ENCODE measurements at regions not wholly inside any gene's neighbourhood (a gene's known extent, or its start where the extent isn't known, plus 50 kb on each side); places are given as distances from the start of the nearest gene placed in this dataset.
"Not testable (repeated sequence)": the region's sequence is repeated elsewhere in the genome, so short reads cannot be mapped to it uniquely, and the experiment has no call there.

GRCh38 chr20:30593572-30593971 is 663.9 kb upstream of the DEFB115 start:
- no peaks in the 10 kb centered on the region for H3K27me3 ChIP-seq (ENCODE audit: insufficient read depth, low read depth, severe bottlenecking)
- TF ChIP-seq, protein P1, sequence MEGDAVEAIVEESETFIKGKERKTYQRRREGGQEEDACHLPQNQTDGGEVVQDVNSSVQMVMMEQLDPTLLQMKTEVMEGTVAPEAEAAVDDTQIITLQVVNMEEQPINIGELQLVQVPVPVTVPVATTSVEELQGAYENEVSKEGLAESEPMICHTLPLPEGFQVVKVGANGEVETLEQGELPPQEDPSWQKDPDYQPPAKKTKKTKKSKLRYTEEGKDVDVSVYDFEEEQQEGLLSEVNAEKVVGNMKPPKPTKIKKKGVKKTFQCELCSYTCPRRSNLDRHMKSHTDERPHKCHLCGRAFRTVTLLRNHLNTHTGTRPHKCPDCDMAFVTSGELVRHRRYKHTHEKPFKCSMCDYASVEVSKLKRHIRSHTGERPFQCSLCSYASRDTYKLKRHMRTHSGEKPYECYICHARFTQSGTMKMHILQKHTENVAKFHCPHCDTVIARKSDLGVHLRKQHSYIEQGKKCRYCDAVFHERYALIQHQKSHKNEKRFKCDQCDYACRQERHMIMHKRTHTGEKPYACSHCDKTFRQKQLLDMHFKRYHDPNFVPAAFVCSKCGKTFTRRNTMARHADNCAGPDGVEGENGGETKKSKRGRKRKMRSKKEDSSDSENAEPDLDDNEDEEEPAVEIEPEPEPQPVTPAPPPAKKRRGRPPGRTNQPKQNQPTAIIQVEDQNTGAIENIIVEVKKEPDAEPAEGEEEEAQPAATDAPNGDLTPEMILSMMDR (IDR thresholded peaks at IDR 0.05; ENCODE audit: low read depth, low read length): no peak
- no peaks in the 10 kb centered on the region for H3K36me3 ChIP-seq
- no peak for DNase-seq
- H3K4me3 ChIP-seq (ENCODE audit: low read depth, low read length): no peak overlapping the region
- H3K9me3 ChIP-seq (ENCODE audit: severe bottlenecking): no peaks in the 10 kb centered on the region
- H3K27ac ChIP-seq: no peak overlapping the region

DNA sequence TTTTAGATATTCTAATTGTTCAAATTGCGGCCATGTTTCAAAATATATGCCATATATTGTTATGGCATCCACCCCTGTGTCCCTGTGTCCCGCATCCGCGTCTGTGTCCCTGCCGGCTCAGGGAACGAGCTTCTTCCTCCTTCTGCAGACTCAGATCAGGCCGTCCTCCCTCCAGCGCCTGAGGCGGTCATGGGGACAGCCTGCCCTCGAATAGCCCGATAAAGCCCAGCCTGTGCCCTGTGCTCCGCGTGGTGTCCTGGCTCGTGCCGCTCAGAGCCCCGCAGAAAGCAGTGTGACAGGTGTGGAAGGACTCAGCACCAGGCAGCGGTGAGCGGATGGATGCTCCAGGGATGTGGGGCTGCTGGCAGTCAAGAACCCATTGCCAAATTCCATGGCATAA is 663.4 kb upstream of the DEFB115 start:
- no peaks in the 10 kb centered on the region for H3K27me3 ChIP-seq (ENCODE audit: insufficient read depth, low read depth, severe bottlenecking)
- TF ChIP-seq, protein P1 (IDR thresholded peaks at IDR 0.05; ENCODE audit: low read depth, low read length): no peak
- H3K36me3 ChIP-seq: no peaks in the 10 kb centered on the region
- H3K4me3 ChIP-seq (ENCODE audit: low read depth, low read length): no peak overlapping the region
- DNase-seq: no peak
- H3K9me3 ChIP-seq (ENCODE audit: severe bottlenecking): no peaks in the 10 kb centered on the region
- no peak overlapping the region for H3K27ac ChIP-seq

- no peak overlapping the region for H3K27ac ChIP-seq
- no peaks in the 10 kb centered on the region for H3K36me3 ChIP-seq
- H3K9me3 ChIP-seq (ENCODE audit: severe bottlenecking): no peaks in the 10 kb centered on the region
- H3K27me3 ChIP-seq (ENCODE audit: insufficient read depth, low read depth, severe bottlenecking): no peaks in the 10 kb centered on the region
- TF ChIP-seq, protein P1 (IDR thresholded peaks at IDR 0.05; ENCODE audit: low read depth, low read length): no peak
- no peak overlapping the region for H3K4me3 ChIP-seq (ENCODE audit: low read depth, low read length)
- DNase-seq: no peak
These were observed 661.8 kb upstream of the DEFB115 start for GRCh38 chr20:30595698-30596097.

DNA sequence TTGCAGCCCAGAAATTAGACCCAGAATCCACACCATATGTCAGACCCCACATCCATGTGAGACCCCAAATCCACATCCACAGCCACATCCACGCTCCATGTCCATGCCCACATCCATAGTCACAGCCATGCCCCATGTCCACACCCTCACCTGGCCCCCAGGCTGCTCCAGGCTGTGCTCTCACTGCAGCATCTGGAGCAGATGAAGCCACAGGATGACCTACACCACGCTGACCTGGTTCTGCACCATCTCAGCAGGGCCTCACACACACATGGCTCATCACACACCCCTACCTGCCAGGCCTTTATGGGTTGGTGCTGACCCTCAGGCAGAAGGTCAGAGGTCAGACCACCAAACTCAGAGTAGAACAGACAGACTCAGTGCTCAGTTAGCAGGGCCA is 660.0 kb upstream of the DEFB115 start:
- not testable (repeated sequence) for H3K4me3 ChIP-seq (ENCODE audit: low read depth, low read length); DNase-seq; H3K9me3 ChIP-seq (ENCODE audit: severe bottlenecking); H3K27me3 ChIP-seq (ENCODE audit: insufficient read depth, low read depth, severe bottlenecking); H3K27ac ChIP-seq; H3K36me3 ChIP-seq

DNA sequence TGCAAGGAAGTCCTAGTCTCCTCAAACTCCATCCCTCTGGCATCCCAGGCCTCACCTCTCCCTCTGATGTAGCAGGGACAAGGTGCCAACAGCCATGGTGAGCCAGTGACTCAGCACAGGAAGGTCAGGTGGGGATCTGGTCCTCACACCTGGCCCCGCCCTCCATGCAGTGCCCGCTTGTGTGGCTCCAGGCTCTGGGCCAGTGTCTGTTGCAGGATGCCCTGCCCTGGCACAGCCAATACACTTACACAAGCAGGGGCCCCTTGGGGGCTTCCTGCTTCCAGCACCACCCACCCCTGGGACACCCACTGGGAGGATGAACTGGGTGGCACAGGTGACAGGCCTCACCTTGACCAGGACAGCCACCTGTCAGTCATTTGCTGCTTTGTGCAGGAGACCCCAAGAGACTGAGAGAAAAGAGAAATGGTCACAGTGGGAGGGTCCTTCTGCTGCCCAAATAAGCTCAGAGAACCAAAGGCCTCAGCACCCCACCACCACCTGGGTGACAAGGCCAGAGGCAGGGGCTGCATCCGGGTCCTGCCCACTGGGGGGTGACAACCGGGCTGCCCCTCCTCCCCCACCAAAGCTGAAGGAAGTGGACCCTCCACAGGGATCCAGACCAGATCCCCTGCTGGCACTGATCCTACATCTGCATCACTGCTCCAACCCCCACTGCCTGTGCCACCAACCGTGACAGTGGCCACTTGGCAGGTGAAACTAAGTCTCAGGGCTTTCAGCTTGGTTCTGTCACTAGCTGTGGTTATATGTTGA is 658.8 kb upstream of the DEFB115 start:
- DNase-seq: no peak
- H3K36me3 ChIP-seq: no peaks in the 10 kb centered on the region
- no peak overlapping the region for H3K4me3 ChIP-seq (ENCODE audit: low read depth, low read length)
- TF ChIP-seq, protein P1 (IDR thresholded peaks at IDR 0.05; ENCODE audit: low read depth, low read length): no peak
- H3K9me3 ChIP-seq (ENCODE audit: severe bottlenecking): no peaks in the 10 kb centered on the region
- no peak overlapping the region for H3K27ac ChIP-seq
- H3K27me3 ChIP-seq (ENCODE audit: insufficient read depth, low read depth, severe bottlenecking): no peaks in the 10 kb centered on the region

- Histone ChIP-seq H3K36me3 (no peaks in the 10 kb centered on the region), H3K27me3 (ENCODE audit: insufficient read depth, low read depth, severe bottlenecking) (no peaks in the 10 kb centered on the region), H3K27ac (no peak overlapping the region), H3K9me3 (ENCODE audit: severe bottlenecking) (no peaks in the 10 kb centered on the region), H3K4me3 (ENCODE audit: low read depth, low read length) (no peak overlapping the region)
- TF ChIP-seq, protein P1 (IDR thresholded peaks at IDR 0.05; ENCODE audit: low read depth, low read length): no peak
- DNase-seq: no peak
These were observed 657.5 kb upstream of the DEFB115 start for GRCh38 chr20:30599990-30600389.

Measured in WERI-Rb-1 (cell line).